Hippocampal formation (tissue), 2 donors: ENCODE measurements at regions not wholly inside any gene's neighbourhood (a gene's known extent, or its start where the extent isn't known, plus 50 kb on each side); places are given as distances from the start of the nearest gene placed in this dataset.
"Not testable (repeated sequence)": the region's sequence is repeated elsewhere in the genome, so short reads cannot be mapped to it uniquely, and the experiment has no call there.

Source experiments
- DNase-seq, 2 donors: peaks; one replicate each; lab custom pipeline; 2025; lab: John Stamatoyannopoulos, UW

DNA sequence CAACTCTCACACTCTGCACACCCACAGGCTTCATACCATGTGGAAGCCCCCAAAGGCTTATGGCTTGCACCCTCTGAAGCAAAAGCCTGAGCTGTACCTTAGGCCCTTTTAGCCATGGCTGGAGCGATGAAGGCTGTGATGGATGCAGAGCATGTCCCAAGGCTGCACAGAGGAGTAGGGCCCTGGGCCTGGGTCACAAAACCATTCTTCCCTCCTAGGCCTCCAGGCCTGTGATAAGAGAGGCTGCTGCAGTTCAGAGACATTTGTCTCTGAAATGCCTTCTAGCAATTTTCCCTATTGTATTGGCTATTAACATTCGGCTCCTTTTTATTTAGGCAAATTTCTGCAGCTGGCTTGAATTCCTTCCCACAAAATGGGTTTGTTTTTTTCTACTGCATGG lies 1707.7 kb downstream of the MRPL39 start:
- DNase-seq = no peak

DNA sequence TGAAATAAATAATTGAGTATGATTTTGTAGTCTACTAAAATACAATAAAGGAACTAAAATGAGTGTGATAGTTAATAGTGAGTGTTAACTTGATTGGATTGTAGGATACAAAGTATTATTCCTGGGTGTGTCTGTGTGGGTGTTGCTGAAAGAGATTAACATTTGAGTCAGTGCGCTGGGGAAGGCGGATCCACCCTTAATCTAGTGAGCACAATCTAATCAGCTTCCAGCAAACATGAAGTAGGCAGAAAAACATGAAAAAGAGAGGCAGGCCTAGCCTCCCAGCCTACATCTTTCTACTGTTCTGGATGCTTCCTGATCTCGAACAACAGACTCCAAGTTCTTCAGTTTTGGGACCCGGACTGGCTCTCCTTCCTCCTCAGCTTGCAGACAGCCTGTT lies 1716.6 kb downstream of the MRPL39 start:
- DNase-seq = no peak

GRCh38 chr21:23887725-23888306 lies 1719.5 kb downstream of the MRPL39 start:
- no peak for DNase-seq

DNA sequence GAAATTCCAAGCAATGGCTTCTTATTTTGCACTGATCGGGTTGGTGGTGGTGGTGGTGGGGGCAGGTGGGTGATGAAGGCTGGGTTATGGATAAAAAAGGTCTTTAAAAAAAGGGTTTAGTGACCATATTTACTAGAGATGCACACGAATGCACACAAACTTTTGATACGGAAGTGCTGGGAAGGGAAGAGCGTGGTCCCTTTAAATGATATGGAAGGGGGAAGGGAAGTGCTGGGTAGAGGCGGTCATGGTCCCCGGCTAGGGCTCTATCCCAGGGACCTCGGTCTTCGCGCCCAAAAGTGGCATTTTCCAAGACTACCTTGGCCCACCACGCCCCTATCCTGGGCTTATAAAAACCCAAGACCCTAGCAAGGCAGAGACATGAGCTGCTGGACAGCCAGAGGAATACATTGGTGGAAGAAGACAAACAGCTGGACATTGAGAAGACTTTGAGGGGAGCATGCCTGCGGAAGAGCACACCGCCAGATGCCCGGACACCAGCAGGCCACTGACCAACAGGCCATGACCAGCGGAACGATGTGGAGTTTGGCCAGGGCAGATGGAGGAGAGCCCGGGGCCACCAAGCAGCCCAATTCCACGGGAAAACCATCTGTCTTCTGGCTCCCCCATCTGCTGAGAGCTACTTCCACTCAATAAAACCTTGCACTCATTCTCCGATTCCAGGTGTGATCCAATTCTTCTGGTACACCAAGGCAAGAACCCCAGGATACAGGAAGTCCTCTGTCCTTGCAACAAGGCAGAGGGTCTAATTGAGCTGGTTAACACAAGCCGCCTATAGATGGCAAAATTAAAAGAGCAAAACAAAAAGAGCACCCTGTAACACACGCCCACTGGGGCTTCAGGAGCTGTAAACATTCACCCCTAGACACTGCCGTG lies 1720.2 kb downstream of the MRPL39 start:
- DNase-seq = no peak

- DNase-seq = no peak
These were observed 1725.5 kb downstream of the MRPL39 start for GRCh38 chr21:23881783-23882182.

- DNase-seq = no peak
These were observed 1730.2 kb downstream of the MRPL39 start for GRCh38 chr21:23876925-23877558.

DNA sequence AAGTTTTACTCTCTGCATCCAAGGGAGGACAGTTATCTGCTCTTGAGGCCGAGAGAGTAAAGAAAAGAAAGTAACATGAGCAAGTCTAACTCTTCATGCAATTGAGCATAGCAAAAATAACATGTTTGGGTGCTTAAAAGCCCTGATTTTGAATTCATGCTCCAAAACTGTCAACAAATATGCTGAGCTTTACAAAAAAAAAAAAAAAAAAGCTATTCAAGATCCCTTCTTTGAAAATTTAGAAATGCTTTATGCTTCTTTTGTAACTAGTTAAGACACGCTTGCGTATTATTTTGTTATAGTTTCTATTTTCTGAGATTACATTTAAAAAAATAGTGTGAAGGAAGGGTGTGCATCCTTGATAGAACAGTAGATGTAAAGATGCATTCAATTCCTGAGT lies 1733.0 kb downstream of the MRPL39 start:
- no peak for DNase-seq

DNA sequence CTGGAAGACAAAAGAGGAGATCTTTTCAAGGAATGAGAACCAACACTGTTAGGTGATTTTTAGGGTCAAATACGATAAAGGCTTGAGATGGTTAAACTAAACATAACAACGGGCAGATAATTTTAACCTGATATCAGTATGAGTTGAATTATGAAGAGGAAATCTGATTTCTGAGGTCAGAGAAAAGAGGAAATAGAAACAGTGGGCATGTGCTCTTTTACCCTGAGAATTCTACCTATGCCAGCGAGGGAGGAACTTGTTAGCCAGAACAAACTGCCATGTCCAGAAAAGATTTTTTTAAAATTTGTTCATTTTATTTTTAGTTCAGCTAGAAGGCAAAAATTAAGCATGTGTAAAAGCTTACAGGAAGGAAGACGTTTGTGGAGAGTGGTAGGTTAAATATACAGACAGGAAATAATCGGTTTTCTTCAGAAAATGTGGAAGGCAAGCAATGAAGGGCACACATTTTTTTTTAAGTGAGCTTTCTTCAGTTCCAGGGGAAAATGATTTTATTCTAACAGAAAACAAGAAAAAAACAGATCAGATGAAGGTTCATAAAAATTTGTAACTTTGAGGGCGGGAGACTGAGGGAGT lies 1745.3 kb downstream of the MRPL39 start:
- DNase-seq = no peak

GRCh38 chr21:23858878-23859277 lies 1748.4 kb downstream of the MRPL39 start:
- DNase-seq = no peak

GRCh38 chr21:23853796-23854379 lies 1753.4 kb downstream of the MRPL39 start:
- peak in 1 of 2 donors; percentile 46 for DNase-seq

- DNase-seq = no peak
These were observed 1769.7 kb downstream of the MRPL39 start for GRCh38 chr21:23837564-23837963.

DNA sequence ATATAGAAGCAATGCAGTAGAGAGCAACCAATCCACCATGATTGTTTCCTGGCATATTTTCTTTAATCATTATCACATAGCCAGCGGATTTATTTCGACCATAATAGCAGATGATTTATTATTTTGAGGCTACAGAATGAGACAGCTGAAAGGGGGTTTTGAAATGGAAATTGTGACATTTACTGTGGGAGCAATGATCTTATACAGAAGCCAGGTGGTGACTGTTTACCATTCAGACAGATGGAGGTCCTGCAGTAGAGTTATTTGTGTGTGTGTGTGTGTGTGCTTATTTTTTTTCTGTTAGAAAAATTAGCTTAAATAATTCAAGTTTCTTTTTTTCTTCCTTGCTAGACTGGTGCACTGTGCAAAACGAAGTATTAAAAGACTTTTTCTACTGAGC lies 1784.5 kb downstream of the MRPL39 start:
- no peak for DNase-seq

DNA sequence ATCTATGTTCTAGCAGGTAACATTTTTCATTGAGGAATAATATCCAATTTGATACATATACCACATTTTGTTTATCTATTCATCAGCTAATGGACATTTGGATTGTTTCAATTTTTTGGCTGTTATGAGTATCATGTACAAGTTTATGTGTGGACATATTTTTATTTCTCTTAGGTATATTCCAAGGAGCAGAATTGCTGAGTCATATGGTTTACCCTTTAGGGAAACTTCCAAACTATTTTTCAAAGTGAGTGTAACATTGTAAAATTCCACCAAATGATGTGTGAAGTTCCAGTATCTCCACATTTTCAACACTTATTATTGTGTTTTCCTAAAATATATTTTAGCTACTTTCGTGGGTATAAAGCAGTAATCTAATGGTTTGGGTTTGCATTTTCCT lies 1789.9 kb downstream of the MRPL39 start:
- DNase-seq = no peak

DNA sequence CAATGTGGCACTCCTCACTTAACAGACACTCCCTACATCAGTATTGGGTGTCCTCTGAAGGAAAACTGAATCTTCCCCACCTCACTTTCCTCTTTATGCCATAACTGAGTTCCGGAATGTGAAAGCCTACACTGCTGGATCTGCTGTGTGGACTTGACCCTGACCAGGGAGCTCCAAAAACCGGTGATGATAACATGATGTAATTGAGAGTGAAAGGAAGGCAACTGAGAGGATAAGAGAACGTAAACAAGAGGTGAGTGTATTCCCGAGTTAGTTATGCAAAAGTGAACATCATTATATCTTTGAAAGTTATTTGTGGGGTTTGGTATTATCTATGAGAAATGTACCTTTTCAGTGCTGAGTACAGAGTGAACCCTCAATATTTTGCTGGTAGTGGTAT lies 1794.8 kb downstream of the MRPL39 start:
- DNase-seq = no peak

DNA sequence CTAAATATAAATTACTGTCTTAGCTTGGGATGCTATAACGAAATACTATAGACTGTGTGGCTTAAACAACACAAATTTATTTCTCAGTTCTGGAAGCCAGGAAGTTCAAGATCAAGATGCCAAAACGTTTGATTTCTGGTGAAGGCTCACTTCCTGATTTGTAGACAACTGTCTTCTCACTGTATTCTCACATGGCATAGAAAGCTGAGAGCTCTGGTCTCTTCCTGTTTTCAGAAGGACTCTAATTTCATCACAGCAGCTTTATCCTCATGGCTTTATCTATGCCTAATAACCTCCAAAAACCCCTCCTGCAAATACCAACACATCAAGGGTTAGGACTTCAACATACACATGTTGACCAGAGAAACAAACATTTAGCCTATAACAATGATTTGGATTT lies 1795.5 kb downstream of the MRPL39 start:
- DNase-seq = no peak

GRCh38 chr21:23809573-23809972 lies 1797.7 kb downstream of the MRPL39 start:
- DNase-seq = no peak

DNA sequence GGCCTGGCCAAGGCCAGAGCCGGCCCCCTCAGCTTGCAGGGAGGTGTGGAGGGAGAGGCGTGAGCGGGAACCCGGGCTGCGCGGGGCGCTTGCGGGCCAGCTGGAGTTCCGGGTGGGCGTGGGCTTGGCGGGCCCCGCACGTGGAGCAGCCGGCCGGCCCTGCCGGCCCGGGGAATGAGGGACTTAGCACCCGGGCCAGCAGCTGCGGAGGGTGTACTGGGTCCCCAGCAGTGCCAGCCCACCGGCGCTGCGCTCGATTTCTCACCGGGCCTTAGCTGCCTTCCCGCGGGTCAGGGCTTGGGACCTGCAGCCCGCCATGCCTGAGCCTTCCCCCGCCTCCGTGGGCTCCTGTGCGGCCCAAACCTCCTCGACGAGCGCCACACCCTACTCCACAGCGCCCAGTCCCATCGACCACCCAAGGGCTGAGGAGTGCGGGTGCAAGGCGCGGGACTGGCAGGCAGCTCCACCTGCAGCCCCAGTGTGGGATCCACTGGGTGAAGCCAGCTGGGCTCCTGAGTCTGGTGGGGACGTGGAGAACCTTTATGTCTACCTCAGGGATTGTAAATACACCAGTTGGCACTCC lies 1800.2 kb downstream of the MRPL39 start:
- not testable (repeated sequence) for DNase-seq

- no peak for DNase-seq
These were observed 1802.4 kb downstream of the MRPL39 start for GRCh38 chr21:23804866-23805265.

DNA sequence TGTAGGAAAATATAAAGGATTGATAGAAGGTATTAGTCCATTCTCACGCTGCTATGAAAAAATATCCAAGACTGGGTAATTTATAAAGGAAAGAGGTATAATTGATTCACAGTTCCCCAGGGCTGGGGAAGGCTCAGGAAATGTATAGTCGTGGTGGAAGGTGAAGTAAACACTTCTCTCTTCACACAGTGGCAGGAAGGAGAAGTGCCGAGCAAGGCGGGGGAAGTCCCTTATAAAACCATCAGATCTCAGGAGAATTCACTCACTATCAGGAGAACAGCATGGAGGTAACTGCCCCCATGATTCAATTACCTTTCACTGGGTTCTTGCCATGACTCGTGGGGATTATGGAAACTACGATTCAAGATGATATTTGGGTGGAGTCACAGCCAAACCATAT lies 1806.0 kb downstream of the MRPL39 start:
- DNase-seq = no peak

GRCh38 chr21:23799376-23799775 lies 1807.9 kb downstream of the MRPL39 start:
- no peak for DNase-seq

DNA sequence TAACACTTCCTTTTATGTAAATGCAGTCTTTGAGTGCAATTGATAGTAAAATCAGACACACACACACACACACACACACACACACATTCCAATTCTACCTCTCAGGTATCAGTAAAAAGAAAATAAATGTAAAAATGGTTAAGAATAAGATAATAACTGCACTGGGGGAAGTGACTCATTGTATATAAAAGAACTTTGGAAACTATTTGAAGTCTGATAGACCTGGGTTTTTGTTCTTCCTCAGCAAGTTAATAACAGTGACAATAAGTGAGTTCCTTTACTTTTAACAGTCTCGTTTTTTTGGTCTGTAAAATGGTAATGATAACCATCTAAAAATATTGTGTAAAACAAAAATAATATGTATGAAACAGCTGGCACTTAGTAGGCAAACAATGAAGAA lies 1815.0 kb downstream of the MRPL39 start:
- no peak for DNase-seq

GRCh38 chr21:23789864-23790263 lies 1817.4 kb downstream of the MRPL39 start:
- no peak for DNase-seq
